HG03060 (cell line): ENCODE measurements at regions not wholly inside any gene's neighbourhood (a gene's known extent, or its start where the extent isn't known, plus 50 kb on each side); places are given as distances from the start of the nearest gene placed in this dataset.
A peak's percentile ranks its signal among the peaks of the same experiment; 100 is the strongest.
"Not testable (repeated sequence)": the region's sequence is repeated elsewhere in the genome, so short reads cannot be mapped to it uniquely, and the experiment has no call there.

ENCODE experiments used
- ATAC-seq: cut with Tn5 transposase; IDR thresholded peaks from one replicate; pipeline ENCODE4 v1.9.1; 2021; ENCODE audit warnings: low read depth, moderate number of reproducible peaks; ENCODE audit not compliant: unreplicated experiment

GRCh38 chr2:131584380-131584779 is 56.7 kb downstream of the CCDC74A start:
- no peak for ATAC-seq

GRCh38 chr2:131584940-131585339 is 57.3 kb downstream of the CCDC74A start:
- ATAC-seq = no peak

GRCh38 chr2:131588152-131588873 is 60.6 kb downstream of the CCDC74A start:
- peak; percentile 76 for ATAC-seq

GRCh38 chr2:131589126-131589525 is 61.4 kb downstream of the CCDC74A start:
- not testable (repeated sequence) for ATAC-seq

GRCh38 chr2:131590366-131590765 is 62.7 kb downstream of the CCDC74A start:
- no peak for ATAC-seq

GRCh38 chr2:131590896-131591295 is 63.2 kb downstream of the CCDC74A start:
- ATAC-seq = no peak

- not testable (repeated sequence) for ATAC-seq
Measured at GRCh38 chr2:131596561-131596960, 68.9 kb downstream of the CCDC74A start.

GRCh38 chr2:131602444-131602843 is 74.8 kb downstream of the CCDC74A start:
- ATAC-seq = not testable (repeated sequence)

- ATAC-seq = not testable (repeated sequence)
Measured at GRCh38 chr2:131604652-131605051, 77.0 kb downstream of the CCDC74A start.

- ATAC-seq = not testable (repeated sequence)
Measured at GRCh38 chr2:131606366-131606765, 78.7 kb downstream of the CCDC74A start.

- not testable (repeated sequence) for ATAC-seq
Measured at GRCh38 chr2:131607056-131607455, 79.4 kb downstream of the CCDC74A start.

- ATAC-seq = not testable (repeated sequence)
Measured at GRCh38 chr2:131614539-131614938, 86.9 kb downstream of the CCDC74A start.

- ATAC-seq = not testable (repeated sequence)
Measured at GRCh38 chr2:131618320-131618719, 90.6 kb downstream of the CCDC74A start.

GRCh38 chr2:131622874-131623273 is 95.2 kb downstream of the CCDC74A start:
- not testable (repeated sequence) for ATAC-seq

GRCh38 chr2:131626011-131626410 is 98.3 kb downstream of the CCDC74A start:
- not testable (repeated sequence) for ATAC-seq

- ATAC-seq = not testable (repeated sequence)
Measured at GRCh38 chr2:131626565-131626964, 98.9 kb downstream of the CCDC74A start.

- not testable (repeated sequence) for ATAC-seq
Measured at GRCh38 chr2:131627777-131628176, 100.1 kb downstream of the CCDC74A start.

- not testable (repeated sequence) for ATAC-seq
Measured at GRCh38 chr2:131631648-131632047, 104.0 kb downstream of the CCDC74A start.

GRCh38 chr2:131633405-131633804 is 105.7 kb downstream of the CCDC74A start:
- ATAC-seq = not testable (repeated sequence)

GRCh38 chr2:131633827-131634695 is 106.4 kb downstream of the CCDC74A start:
- not testable (repeated sequence) for ATAC-seq

GRCh38 chr2:131635611-131636010 is 107.9 kb downstream of the CCDC74A start:
- no peak for ATAC-seq
